Suprapubic skin (tissue), 4 donors: ENCODE measurements at regions not wholly inside any gene's neighbourhood (a gene's known extent, or its start where the extent isn't known, plus 50 kb on each side); places are given as distances from the start of the nearest gene placed in this dataset.

Source experiments
- DNase-seq, 2 donors: peaks; one replicate each; pipeline ENCODE4 v3.0.0-alpha.2; 2019; ENCODE audit warnings: low spot score in 2 of 2
- H3K27ac ChIP-seq: fragments of 200-600 bp; sonication (generic); one replicate; pipeline ENCODE4 v1.5.1; 2019
- H3K27me3 ChIP-seq: fragments of 200-600 bp; sonication (generic); one replicate; pipeline ENCODE4 v1.5.1; 2019
- H3K36me3 ChIP-seq: fragments of 200-600 bp; sonication (generic); one replicate; pipeline ENCODE4 v1.5.1; 2019
- H3K4me1 ChIP-seq: fragments of 200-600 bp; sonication (generic); one replicate; pipeline ENCODE4 v1.5.1; 2019
- H3K4me3 ChIP-seq: fragments of 200-600 bp; sonication (generic); one replicate; pipeline ENCODE4 v1.5.1; 2019; ENCODE audit warnings: mild to moderate bottlenecking
- H3K9me3 ChIP-seq: fragments of 200-600 bp; sonication (generic); one replicate; pipeline ENCODE4 v1.5.1; 2019
- EP300 ChIP-seq: sonication (generic); formaldehyde crosslinking; IDR thresholded peaks from one replicate; pipeline ENCODE4 v1.6.1; 2017; ENCODE audit warnings: antibody characterized with exemption
- POLR2A ChIP-seq, 2 donors: fragments of 450-650 bp; IDR thresholded peaks; one replicate each; pipeline ENCODE4 v1.6.1; 2017; ENCODE audit warnings: antibody characterized with exemption in 2 of 2, mild to moderate bottlenecking in 2 of 2, moderate library complexity in 2 of 2
- POLR2AphosphoS5 ChIP-seq, 3 donors: sonication (generic); formaldehyde crosslinking; IDR thresholded peaks; one replicate each; pipeline ENCODE4 v1.6.1; 2017; ENCODE audit warnings: antibody characterized with exemption in 3 of 3
- WGBS: methylation state at CpG from one replicate; pipeline ENCODE4 v1.1.5; 2018; 5-methylcytosine and 5-hydroxymethylcytosine counted together
- TF ChIP-seq, protein P1 (sequence below), 2 donors: fragments of 200-600 bp in 1 of 2; fragments of 450-650 bp in 1 of 2; sonication (generic) in 1 of 2; IDR thresholded peaks; one replicate each; pipeline ENCODE4 v1.5.1; 2016 to 2019; ENCODE audit warnings: antibody characterized with exemption in 2 of 2, mild to moderate bottlenecking in 1 of 2, moderate library complexity in 1 of 2

DNA sequence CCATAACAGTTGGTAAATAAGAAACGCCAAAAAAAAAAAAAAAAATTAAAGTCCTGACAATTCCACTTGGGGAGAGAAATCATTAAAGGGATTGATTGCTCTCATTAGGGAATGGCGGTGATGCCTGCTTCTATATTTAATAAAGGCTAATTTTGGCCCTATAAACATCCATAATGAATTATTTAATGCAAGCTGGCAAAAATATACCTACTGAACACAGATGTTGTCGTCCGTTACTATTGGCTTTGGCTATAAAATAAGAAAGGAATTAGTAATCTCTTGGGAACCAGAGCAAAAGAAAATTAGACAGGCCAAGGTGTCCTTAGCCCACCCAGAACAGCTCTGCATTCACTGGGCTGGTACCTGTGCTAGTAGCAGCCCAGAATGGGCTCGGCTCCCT is 717.3 kb downstream of the DIAPH3 start:
- WGBS, result 74% methylated on average over 5 of the region's 5 CpGs
- H3K27ac ChIP-seq, result no peak overlapping the region
- no peak for DNase-seq

DNA sequence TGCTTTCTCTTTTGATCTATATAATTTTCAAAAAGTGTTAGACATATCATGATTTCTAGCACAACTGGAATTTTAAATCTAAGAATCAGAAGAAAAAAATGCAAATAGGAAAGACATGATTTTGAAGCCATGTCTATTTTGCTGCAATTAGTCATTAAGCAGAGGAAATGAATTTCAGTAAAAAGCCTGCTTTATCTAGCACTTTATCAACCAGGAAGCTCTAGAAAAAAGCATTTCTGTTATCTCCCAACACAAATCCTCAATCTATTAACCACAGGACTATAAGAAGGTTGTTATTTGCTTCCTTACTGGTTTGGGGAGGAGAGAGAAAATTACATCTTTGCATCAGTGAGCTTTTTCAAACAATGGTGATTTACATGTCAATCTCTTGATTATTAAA is 716.7 kb downstream of the DIAPH3 start:
- Histone ChIP-seq H3K27me3 (no peaks in the 10 kb centered on the region), H3K9me3 (no peaks in the 10 kb centered on the region), H3K27ac (no peak overlapping the region), H3K4me3 (no peak overlapping the region), H3K4me1 (no peaks in the 10 kb centered on the region), H3K36me3 (no peaks in the 10 kb centered on the region)
- TF ChIP-seq POLR2AphosphoS5 (IDR thresholded peaks at IDR 0.05) (no peak), EP300 (no peak), POLR2A (IDR thresholded peaks at IDR 0.05) (no peak)
- TF ChIP-seq, protein P1, sequence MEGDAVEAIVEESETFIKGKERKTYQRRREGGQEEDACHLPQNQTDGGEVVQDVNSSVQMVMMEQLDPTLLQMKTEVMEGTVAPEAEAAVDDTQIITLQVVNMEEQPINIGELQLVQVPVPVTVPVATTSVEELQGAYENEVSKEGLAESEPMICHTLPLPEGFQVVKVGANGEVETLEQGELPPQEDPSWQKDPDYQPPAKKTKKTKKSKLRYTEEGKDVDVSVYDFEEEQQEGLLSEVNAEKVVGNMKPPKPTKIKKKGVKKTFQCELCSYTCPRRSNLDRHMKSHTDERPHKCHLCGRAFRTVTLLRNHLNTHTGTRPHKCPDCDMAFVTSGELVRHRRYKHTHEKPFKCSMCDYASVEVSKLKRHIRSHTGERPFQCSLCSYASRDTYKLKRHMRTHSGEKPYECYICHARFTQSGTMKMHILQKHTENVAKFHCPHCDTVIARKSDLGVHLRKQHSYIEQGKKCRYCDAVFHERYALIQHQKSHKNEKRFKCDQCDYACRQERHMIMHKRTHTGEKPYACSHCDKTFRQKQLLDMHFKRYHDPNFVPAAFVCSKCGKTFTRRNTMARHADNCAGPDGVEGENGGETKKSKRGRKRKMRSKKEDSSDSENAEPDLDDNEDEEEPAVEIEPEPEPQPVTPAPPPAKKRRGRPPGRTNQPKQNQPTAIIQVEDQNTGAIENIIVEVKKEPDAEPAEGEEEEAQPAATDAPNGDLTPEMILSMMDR (IDR thresholded peaks at IDR 0.05), result no peak
- DNase-seq, result no peak

More for the DNA sequence above, 717.3 kb downstream of the DIAPH3 start:
- no peaks in the 10 kb centered on the region for H3K4me1 ChIP-seq
- no peak overlapping the region for H3K4me3 ChIP-seq
- H3K9me3 ChIP-seq, result no peaks in the 10 kb centered on the region
- no peaks in the 10 kb centered on the region for H3K27me3 ChIP-seq
- TF ChIP-seq, protein P1 (IDR thresholded peaks at IDR 0.05), result no peak
- TF ChIP-seq EP300 (no peak), POLR2AphosphoS5 (IDR thresholded peaks at IDR 0.05) (no peak), POLR2A (IDR thresholded peaks at IDR 0.05) (no peak)
- H3K36me3 ChIP-seq, result no peaks in the 10 kb centered on the region

DNA sequence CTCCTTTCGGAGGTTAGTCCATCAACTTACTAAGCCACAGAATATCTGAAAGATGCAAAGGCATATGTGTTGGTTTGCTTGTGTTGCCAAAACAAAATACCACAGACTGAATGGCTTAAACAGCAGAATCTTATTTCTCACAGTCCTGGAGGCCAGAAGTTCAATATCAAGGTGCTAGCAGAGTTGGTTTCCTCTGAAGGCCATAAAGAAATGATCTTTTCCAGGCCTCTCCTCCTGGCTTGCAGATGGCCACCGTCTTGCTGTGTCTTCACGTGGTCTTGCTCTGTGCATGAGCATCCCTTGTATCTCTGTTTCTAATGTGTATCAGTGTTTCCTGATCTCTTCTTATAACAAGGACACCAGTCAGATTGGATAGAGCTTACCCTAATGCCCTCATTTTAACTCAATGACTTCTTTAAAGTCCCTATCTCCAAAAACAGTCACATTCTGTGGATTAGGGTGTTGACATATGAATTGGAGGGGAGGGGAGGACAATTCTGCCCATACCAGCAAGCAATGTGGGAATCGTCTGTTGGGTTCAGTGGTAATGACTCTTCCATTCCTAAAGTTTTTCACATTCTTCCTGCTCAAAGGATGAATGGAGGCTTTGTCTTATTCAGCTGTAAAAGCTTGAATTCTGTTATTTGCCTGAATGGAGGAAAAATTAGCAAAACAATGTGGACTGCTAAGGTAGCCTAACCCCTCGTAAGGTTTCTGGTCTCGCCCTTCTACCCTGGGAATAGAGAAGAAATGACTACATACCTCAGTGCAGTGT is 715.7 kb downstream of the DIAPH3 start:
- no peaks in the 10 kb centered on the region for H3K4me1 ChIP-seq
- no peaks in the 10 kb centered on the region for H3K27me3 ChIP-seq
- TF ChIP-seq, protein P1 (IDR thresholded peaks at IDR 0.05), result no peak
- TF ChIP-seq POLR2AphosphoS5 (IDR thresholded peaks at IDR 0.05) (no peak), POLR2A (IDR thresholded peaks at IDR 0.05) (no peak), EP300 (no peak)
- no peaks in the 10 kb centered on the region for H3K9me3 ChIP-seq
- no peaks in the 10 kb centered on the region for H3K36me3 ChIP-seq
- no peak for DNase-seq
- H3K4me3 ChIP-seq, result no peak overlapping the region
- H3K27ac ChIP-seq, result no peak overlapping the region
- WGBS, result 84% methylated on average over 6 of the region's 6 CpGs

DNA sequence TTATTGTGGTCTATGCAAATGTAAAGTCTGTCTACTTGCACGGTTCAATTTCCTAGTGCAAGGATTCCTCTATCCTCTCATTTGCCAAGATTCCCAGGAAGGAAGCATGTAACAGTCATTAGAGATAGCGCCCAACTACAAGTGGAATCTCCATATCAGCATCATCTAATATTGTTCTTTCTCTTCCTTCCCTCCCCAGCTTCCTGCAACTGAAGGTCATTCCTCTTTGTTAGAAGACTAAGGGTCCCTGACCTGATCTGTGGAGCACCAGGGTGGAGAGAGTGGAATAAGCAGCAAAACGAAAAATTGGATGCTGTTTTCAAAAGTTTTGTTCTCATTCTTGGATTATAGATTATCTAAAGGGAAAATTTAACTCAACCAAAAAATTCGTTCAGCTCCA is 714.0 kb downstream of the DIAPH3 start:
- no peak for TF ChIP-seq EP300
- TF ChIP-seq, protein P1 (IDR thresholded peaks at IDR 0.05), result no peak
- no peak for TF ChIP-seq POLR2AphosphoS5 (IDR thresholded peaks at IDR 0.05)
- no peak for TF ChIP-seq POLR2A (IDR thresholded peaks at IDR 0.05)
- no peak for DNase-seq
- H3K9me3 ChIP-seq, result no peaks in the 10 kb centered on the region
- no peak overlapping the region for H3K27ac ChIP-seq
- H3K4me1 ChIP-seq, result no peaks in the 10 kb centered on the region
- H3K36me3 ChIP-seq, result no peaks in the 10 kb centered on the region
- H3K4me3 ChIP-seq, result no peak overlapping the region
- 77% methylated on average over 4 of the region's 4 CpGs for WGBS
- H3K27me3 ChIP-seq, result no peaks in the 10 kb centered on the region

DNA sequence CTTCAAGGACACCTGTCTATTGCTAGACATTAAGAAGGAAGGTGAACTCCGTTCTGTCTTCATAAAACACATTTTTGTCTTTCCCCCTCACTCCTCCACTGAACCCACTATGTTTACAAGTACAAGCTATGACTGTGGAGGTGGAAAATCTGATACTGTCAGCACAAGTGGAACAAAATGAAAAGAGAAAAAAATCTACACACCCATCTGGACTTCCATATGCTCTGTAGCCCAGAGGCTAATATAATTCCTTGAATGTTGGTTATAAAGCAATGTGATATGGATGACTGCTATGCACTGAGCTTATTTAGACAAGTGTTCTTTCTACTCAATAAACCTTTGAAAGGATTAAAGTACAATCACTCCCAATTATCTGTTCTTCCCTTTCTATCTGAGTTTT is 713.5 kb downstream of the DIAPH3 start:
- DNase-seq, result no peak
- WGBS, result 84% methylated on average over 1 of the region's 1 CpG
- Histone ChIP-seq H3K36me3 (no peaks in the 10 kb centered on the region), H3K4me3 (no peak overlapping the region), H3K9me3 (no peaks in the 10 kb centered on the region), H3K27ac (no peak overlapping the region), H3K4me1 (no peaks in the 10 kb centered on the region), H3K27me3 (no peaks in the 10 kb centered on the region)
- TF ChIP-seq, protein P1 (IDR thresholded peaks at IDR 0.05), result no peak
- TF ChIP-seq EP300, result no peak
- TF ChIP-seq POLR2A (IDR thresholded peaks at IDR 0.05), result no peak
- TF ChIP-seq POLR2AphosphoS5 (IDR thresholded peaks at IDR 0.05), result no peak
